HepG2 (cell line): ENCODE measurements at regions not wholly inside any gene's neighbourhood (a gene's known extent, or its start where the extent isn't known, plus 50 kb on each side); places are given as distances from the start of the nearest gene placed in this dataset.
A peak's percentile ranks its signal among the peaks of the same experiment; 100 is the strongest.

Experiments
- ARNT2 ChIP-seq: sonication (generic); formaldehyde crosslinking; IDR thresholded peaks from 2 replicates; pipeline ENCODE4 v1.8.0; 2022; ENCODE audit warnings: mild to moderate bottlenecking, low read depth, missing genetic modification reagents, moderate library complexity
- EED ChIP-seq: sonication (generic); formaldehyde crosslinking; IDR thresholded peaks from 2 replicates; pipeline ENCODE4 v1.5.0; 2020; ENCODE audit warnings: mild to moderate bottlenecking, missing genetic modification reagents
- GATAD2A ChIP-seq: IDR thresholded peaks from 2 replicates; pipeline ENCODE4 v1.6.1; 2016
- HMG20B ChIP-seq: conservative IDR thresholded peaks from 2 replicates; pipeline ENCODE4 v1.6.1; 2016; ENCODE audit warnings: missing genetic modification reagents, missing compliant biosample characterization
- JUN ChIP-seq: sonication (generic); formaldehyde crosslinking; IDR thresholded peaks from 2 replicates; pipeline ENCODE4 v1.4.0; 2020; ENCODE audit warnings: mild to moderate bottlenecking, missing genetic modification reagents
- MAFK ChIP-seq, 2 experiments: IDR thresholded peaks in 1 of 2; conservative IDR thresholded peaks in 1 of 2; 2 replicates each; pipeline ENCODE4 v1.6.1; 2011; ENCODE audit warnings: improper control_type of control experiment in 2 of 2, low read length in 2 of 2
- MXD4 ChIP-seq: IDR thresholded peaks from 2 replicates; pipeline ENCODE4 v1.6.1; 2016; ENCODE audit warnings: mild to moderate bottlenecking, missing biosample characterization, missing genetic modification reagents
- PPARG ChIP-seq: conservative IDR thresholded peaks from 2 replicates; pipeline ENCODE4 v1.6.1; 2016; ENCODE audit warnings: missing biosample characterization, missing genetic modification reagents
- RCOR2 ChIP-seq: IDR thresholded peaks from 2 replicates; pipeline ENCODE4 v1.6.1; 2016; ENCODE audit warnings: missing biosample characterization, missing genetic modification reagents
- RNF2 ChIP-seq: fragments of 450-650 bp; conservative IDR thresholded peaks from 2 replicates; pipeline ENCODE4 v1.6.1; 2016; ENCODE audit warnings: low read depth
- SP140L ChIP-seq: sonication (generic); formaldehyde crosslinking; IDR thresholded peaks from 2 replicates; pipeline ENCODE4 v1.4.0; 2020; ENCODE audit warnings: missing genetic modification reagents, borderline replicate concordance
- SRY ChIP-seq: sonication (generic); formaldehyde crosslinking; IDR thresholded peaks from 2 replicates; pipeline ENCODE4 v1.8.0; 2022; ENCODE audit warnings: mild to moderate bottlenecking, missing genetic modification reagents
- TBP ChIP-seq: sonication (generic); formaldehyde crosslinking; IDR thresholded peaks from 2 replicates; pipeline ENCODE4 v1.5.0; 2020; ENCODE audit warnings: missing genetic modification reagents
- ZBTB42 ChIP-seq: sonication (generic); formaldehyde crosslinking; IDR thresholded peaks from 2 replicates; pipeline ENCODE4 v1.5.0; 2020; ENCODE audit warnings: mild to moderate bottlenecking, missing genetic modification reagents
- ZFP41 ChIP-seq: sonication (generic); formaldehyde crosslinking; IDR thresholded peaks from 2 replicates; pipeline ENCODE4 v1.4.0; 2020; ENCODE audit warnings: mild to moderate bottlenecking, missing genetic modification reagents, borderline replicate concordance
- ZFP62 ChIP-seq: sonication (generic); formaldehyde crosslinking; IDR thresholded peaks from 2 replicates; pipeline ENCODE4 v1.4.0; 2020; ENCODE audit warnings: missing genetic modification reagents
- ZFX ChIP-seq: sonication (generic); formaldehyde crosslinking; IDR thresholded peaks from 2 replicates; pipeline ENCODE4 v1.4.0; 2020; ENCODE audit warnings: mild to moderate bottlenecking, low read depth, missing genetic modification reagents, moderate library complexity
- ZMYM4 ChIP-seq: sonication (generic); formaldehyde crosslinking; IDR thresholded peaks from 2 replicates; pipeline ENCODE4 v1.8.1; 2023; ENCODE audit warnings: mild to moderate bottlenecking, missing genetic modification reagents
- ZNF367 ChIP-seq: sonication (generic); formaldehyde crosslinking; IDR thresholded peaks from 2 replicates; pipeline ENCODE4 v1.4.0; 2020; ENCODE audit warnings: missing genetic modification reagents, borderline replicate concordance
- ZNF484 ChIP-seq: sonication (generic); formaldehyde crosslinking; IDR thresholded peaks from 2 replicates; pipeline ENCODE4 v1.5.1; 2020; ENCODE audit warnings: mild to moderate bottlenecking, low read depth, missing genetic modification reagents, borderline replicate concordance
- ZNF577 ChIP-seq: sonication (generic); formaldehyde crosslinking; IDR thresholded peaks from 2 replicates; pipeline ENCODE4 v1.4.0; 2020; ENCODE audit warnings: mild to moderate bottlenecking, low read depth, missing genetic modification reagents, borderline replicate concordance
- ZNF678 ChIP-seq: sonication (generic); formaldehyde crosslinking; IDR thresholded peaks from 2 replicates; pipeline ENCODE4 v1.4.0; 2020; ENCODE audit warnings: mild to moderate bottlenecking, missing genetic modification reagents
- ZNF737 ChIP-seq: sonication (generic); formaldehyde crosslinking; IDR thresholded peaks from 2 replicates; pipeline ENCODE4 v1.5.0; 2020; ENCODE audit warnings: missing genetic modification reagents, mild to moderate bottlenecking, borderline replicate concordance
- ZNF891 ChIP-seq: sonication (generic); formaldehyde crosslinking; IDR thresholded peaks from 2 replicates; pipeline ENCODE4 v1.5.0; 2020; ENCODE audit warnings: mild to moderate bottlenecking, missing genetic modification reagents
- TF ChIP-seq, protein P1 (sequence below): sonication (generic); formaldehyde crosslinking; IDR thresholded peaks from 2 replicates; pipeline ENCODE4 v1.4.0; 2020; ENCODE audit warnings: missing genetic modification reagents
- TF ChIP-seq, protein P2 (sequence below): IDR thresholded peaks from 2 replicates; pipeline ENCODE4 v1.6.1; 2018; ENCODE audit warnings: missing genetic modification reagents
- TF ChIP-seq, protein P3 (sequence below): sonication (generic); formaldehyde crosslinking; IDR thresholded peaks from 2 replicates; pipeline ENCODE4 v1.8.1; 2023; ENCODE audit warnings: mild to moderate bottlenecking, moderate library complexity, missing genetic modification reagents
- TF ChIP-seq, protein P4 (sequence below): IDR thresholded peaks from 2 replicates; pipeline ENCODE4 v1.6.1; 2012; ENCODE audit warnings: inconsistent platforms
- TF ChIP-seq, protein P5 (sequence below): sonication (generic); formaldehyde crosslinking; IDR thresholded peaks from 2 replicates; pipeline ENCODE4 v1.9.0; 2021; ENCODE audit warnings: missing genetic modification reagents, borderline replicate concordance
- TF ChIP-seq, protein P6 (sequence below): IDR thresholded peaks from 2 replicates; pipeline ENCODE4 v1.6.1; 2016; ENCODE audit warnings: control low read depth

- TF ChIP-seq ZFP41 (no peak), MAFK (conservative IDR thresholded peaks at IDR 0.05 in 1 of 2, IDR thresholded peaks at IDR 0.05 in 1 of 2; ENCODE audit: low read length in 2 of 2) (no peak), ZNF891 (no peak), MXD4 (CRISPR knock-in tag) (0 out of 2 replicates have a peak, but pooled peaks have one; percentile 33), SP140L (CRISPR knock-in tag) (no peak), ZNF678 (no peak), SRY (CRISPR knock-in tag) (no peak), HMG20B (CRISPR knock-in tag) (no peak), ZNF737 (CRISPR knock-in tag) (no peak), ZMYM4 (CRISPR knock-in tag) (0 out of 2 replicates have a peak, but pooled peaks have one; percentile 18), GATAD2A (CRISPR knock-in tag) (peak; percentile 43; the same call in 1 of the 2 replicates), PPARG (CRISPR knock-in tag) (no peak), ZFX (CRISPR knock-in tag) (no peak), ZNF484 (CRISPR knock-in tag) (no peak), EED (CRISPR knock-in tag) (no peak), ZBTB42 (no peak), ARNT2 (CRISPR knock-in tag) (no peak), ZFP62 (CRISPR knock-in tag) (no peak), RCOR2 (CRISPR knock-in tag) (peak; percentile 44; the same call in 1 of the 2 replicates), RNF2 (no peak), ZNF367 (CRISPR knock-in tag) (no peak), JUN (CRISPR knock-in tag) (no peak), ZNF577 (CRISPR knock-in tag) (no peak), TBP (no peak)
- TF ChIP-seq, protein P1, sequence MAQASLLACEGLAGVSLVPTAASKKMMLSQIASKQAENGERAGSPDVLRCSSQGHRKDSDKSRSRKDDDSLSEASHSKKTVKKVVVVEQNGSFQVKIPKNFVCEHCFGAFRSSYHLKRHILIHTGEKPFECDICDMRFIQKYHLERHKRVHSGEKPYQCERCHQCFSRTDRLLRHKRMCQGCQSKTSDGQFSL (CRISPR knock-in tag), result no peak
- TF ChIP-seq, protein P2, sequence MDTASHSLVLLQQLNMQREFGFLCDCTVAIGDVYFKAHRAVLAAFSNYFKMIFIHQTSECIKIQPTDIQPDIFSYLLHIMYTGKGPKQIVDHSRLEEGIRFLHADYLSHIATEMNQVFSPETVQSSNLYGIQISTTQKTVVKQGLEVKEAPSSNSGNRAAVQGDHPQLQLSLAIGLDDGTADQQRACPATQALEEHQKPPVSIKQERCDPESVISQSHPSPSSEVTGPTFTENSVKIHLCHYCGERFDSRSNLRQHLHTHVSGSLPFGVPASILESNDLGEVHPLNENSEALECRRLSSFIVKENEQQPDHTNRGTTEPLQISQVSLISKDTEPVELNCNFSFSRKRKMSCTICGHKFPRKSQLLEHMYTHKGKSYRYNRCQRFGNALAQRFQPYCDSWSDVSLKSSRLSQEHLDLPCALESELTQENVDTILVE, result no peak
- TF ChIP-seq, protein P3, sequence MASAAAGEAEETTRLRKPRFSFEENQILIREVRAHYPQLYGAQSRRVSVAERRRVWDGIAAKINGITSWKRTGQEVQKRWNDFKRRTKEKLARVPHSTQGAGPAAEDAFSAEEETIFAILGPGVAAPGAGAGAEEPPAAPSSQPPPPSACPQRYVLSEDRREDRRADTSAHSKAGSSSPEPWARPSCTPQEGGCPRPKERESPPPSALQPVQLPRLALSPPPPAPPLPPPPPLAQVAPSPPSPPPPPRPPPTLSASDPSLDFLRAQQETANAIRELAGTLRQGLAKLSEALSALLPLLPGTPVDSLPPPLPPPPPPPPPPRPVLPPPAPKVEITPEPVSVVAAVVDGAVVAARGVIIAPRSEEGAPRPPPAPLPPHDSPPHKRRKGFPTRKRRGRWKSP, result no peak
- TF ChIP-seq, protein P4, sequence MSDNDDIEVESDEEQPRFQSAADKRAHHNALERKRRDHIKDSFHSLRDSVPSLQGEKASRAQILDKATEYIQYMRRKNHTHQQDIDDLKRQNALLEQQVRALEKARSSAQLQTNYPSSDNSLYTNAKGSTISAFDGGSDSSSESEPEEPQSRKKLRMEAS, result no peak
- TF ChIP-seq, protein P5, sequence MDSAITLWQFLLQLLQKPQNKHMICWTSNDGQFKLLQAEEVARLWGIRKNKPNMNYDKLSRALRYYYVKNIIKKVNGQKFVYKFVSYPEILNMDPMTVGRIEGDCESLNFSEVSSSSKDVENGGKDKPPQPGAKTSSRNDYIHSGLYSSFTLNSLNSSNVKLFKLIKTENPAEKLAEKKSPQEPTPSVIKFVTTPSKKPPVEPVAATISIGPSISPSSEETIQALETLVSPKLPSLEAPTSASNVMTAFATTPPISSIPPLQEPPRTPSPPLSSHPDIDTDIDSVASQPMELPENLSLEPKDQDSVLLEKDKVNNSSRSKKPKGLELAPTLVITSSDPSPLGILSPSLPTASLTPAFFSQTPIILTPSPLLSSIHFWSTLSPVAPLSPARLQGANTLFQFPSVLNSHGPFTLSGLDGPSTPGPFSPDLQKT (CRISPR knock-in tag), result no peak
- TF ChIP-seq, protein P6, sequence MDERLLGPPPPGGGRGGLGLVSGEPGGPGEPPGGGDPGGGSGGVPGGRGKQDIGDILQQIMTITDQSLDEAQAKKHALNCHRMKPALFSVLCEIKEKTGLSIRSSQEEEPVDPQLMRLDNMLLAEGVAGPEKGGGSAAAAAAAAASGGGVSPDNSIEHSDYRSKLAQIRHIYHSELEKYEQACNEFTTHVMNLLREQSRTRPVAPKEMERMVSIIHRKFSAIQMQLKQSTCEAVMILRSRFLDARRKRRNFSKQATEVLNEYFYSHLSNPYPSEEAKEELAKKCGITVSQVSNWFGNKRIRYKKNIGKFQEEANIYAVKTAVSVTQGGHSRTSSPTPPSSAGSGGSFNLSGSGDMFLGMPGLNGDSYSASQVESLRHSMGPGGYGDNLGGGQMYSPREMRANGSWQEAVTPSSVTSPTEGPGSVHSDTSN, result no peak
Observed at GRCh38 chr9:124133727-124134126, 122.2 kb downstream of the LHX2 start (continued).
